ENCODE measurements at regions not wholly inside any gene's neighbourhood (a gene's known extent, or its start where the extent isn't known, plus 50 kb on each side); places are given as distances from the start of the nearest gene placed in this dataset.

- WGBS, 4 donors: 66 to 86% (median 68%) methylated on average over 3 of the region's 3 CpGs
- no peaks in the 10 kb centered on the region for H3K4me1 ChIP-seq
- peaks cover 0 to 21% (median 5%) of the 10 kb centered on the region in 12 donors for H3K9me3 ChIP-seq
- no peak overlapping the region for H3K4me3 ChIP-seq
- intact Hi-C loops (cut with DNase I): no loop called here
- no peak for ATAC-seq
- TF ChIP-seq POLR2A (IDR thresholded peaks at IDR 0.05): no peak
- no peak for TF ChIP-seq CTCF (IDR thresholded peaks at IDR 0.05)
- no peak overlapping the region for H3K27ac ChIP-seq
- H3K27me3 ChIP-seq: no peaks in the 10 kb centered on the region
- H3K36me3 ChIP-seq: no peaks in the 10 kb centered on the region
- no peak for DNase-seq
These were observed 403.7 kb downstream of the OXSM start for GRCh38 chr3:26193558-26193957.

- no peaks in the 10 kb centered on the region for H3K27me3 ChIP-seq
- no peak for ATAC-seq
- peaks cover 0 to 10% (median 0%) of the 10 kb centered on the region in 12 donors for H3K9me3 ChIP-seq
- TF ChIP-seq POLR2A (IDR thresholded peaks at IDR 0.05) (no peak), CTCF (IDR thresholded peaks at IDR 0.05) (no peak)
- H3K36me3 ChIP-seq: no peaks in the 10 kb centered on the region
- H3K4me3 ChIP-seq: no peak overlapping the region
- no peak for DNase-seq
- intact Hi-C loops (cut with DNase I): no loop called here
- no peaks in the 10 kb centered on the region for H3K4me1 ChIP-seq
- no peak overlapping the region for H3K27ac ChIP-seq
These were observed 406.9 kb downstream of the OXSM start for GRCh38 chr3:26196781-26197180.

GRCh38 chr3:26198609-26199008 lies 408.7 kb downstream of the OXSM start:
- H3K36me3 ChIP-seq: no peaks in the 10 kb centered on the region
- no peak for DNase-seq
- H3K27ac ChIP-seq: no peak overlapping the region
- WGBS, 4 donors: 68 to 74% (median 71%) methylated on average over 2 of the region's 2 CpGs
- no peaks in the 10 kb centered on the region for H3K27me3 ChIP-seq
- TF ChIP-seq CTCF (IDR thresholded peaks at IDR 0.05) (no peak), POLR2A (IDR thresholded peaks at IDR 0.05) (no peak)
- H3K4me1 ChIP-seq: no peaks in the 10 kb centered on the region
- H3K4me3 ChIP-seq: no peak overlapping the region
- ATAC-seq: no peak
- H3K9me3 ChIP-seq: peaks cover 0 to 10% (median 0%) of the 10 kb centered on the region in 12 donors
- intact Hi-C loops (cut with DNase I): no loop called here

- Histone ChIP-seq H3K4me1 (no peaks in the 10 kb centered on the region), H3K27me3 (no peaks in the 10 kb centered on the region), H3K27ac (no peak overlapping the region), H3K36me3 (no peaks in the 10 kb centered on the region), H3K4me3 (no peak overlapping the region), H3K9me3 (peaks cover 0 to 1% (median 0%) of the 10 kb centered on the region in 12 donors)
- intact Hi-C loops (cut with DNase I): no loop called here
- WGBS, 4 donors: 65 to 79% (median 71%) methylated on average over 3 of the region's 3 CpGs
- DNase-seq: no peak
- no peak for ATAC-seq
- no peak for TF ChIP-seq POLR2A (IDR thresholded peaks at IDR 0.05)
- TF ChIP-seq CTCF (IDR thresholded peaks at IDR 0.05): no peak
These were observed 412.3 kb downstream of the OXSM start for GRCh38 chr3:26202169-26202568.
